ENCODE measurements at regions not wholly inside any gene's neighbourhood (a gene's known extent, or its start where the extent isn't known, plus 50 kb on each side); places are given as distances from the start of the nearest gene placed in this dataset.

GRCh38 chr14:96979611-96980074 is 182.5 kb downstream of the VRK1 start:
- Histone ChIP-seq H3K27ac (no peak overlapping the region), H3K9me3 (no peaks in the 10 kb centered on the region), H3K4me1 (no peaks in the 10 kb centered on the region), H3K4me3 (replicated peaks in 1 of 3) (no peak overlapping the region), H3K27me3 (no peaks in the 10 kb centered on the region), H3K36me3 (no peaks in the 10 kb centered on the region)
- WGBS, 2 donors, result 59 to 62% methylated on average over 12 of the region's 12 CpGs
- intact Hi-C loops (cut with DNase I), result no loop called here
- TF ChIP-seq CTCF (IDR thresholded peaks at IDR 0.05) (no peak), POLR2A (IDR thresholded peaks at IDR 0.05) (no peak)
- no peak for DNase-seq

DNA sequence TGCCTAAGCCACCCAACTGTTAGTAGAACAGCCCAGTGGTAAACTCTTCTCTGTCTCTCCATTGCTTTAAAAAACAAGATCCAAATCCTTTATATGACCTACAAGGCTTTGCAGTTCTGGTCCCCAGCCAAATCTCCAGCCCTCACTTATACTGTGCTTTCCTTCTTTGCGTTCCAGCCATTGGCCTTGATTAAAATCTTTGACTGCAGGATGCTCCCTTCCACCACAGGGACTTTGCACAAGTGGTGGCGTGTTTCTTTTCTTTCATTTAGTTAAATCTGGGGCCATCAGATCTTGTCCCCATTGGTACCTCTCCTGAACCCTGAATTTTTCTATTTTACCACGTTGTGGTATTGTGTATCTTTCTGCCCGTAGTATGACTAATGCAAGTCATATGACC is 183.7 kb downstream of the VRK1 start:
- no peak overlapping the region for H3K4me3 ChIP-seq (replicated peaks in 1 of 3)
- no peak for TF ChIP-seq POLR2A (IDR thresholded peaks at IDR 0.05)
- TF ChIP-seq CTCF (IDR thresholded peaks at IDR 0.05), result no peak

DNA sequence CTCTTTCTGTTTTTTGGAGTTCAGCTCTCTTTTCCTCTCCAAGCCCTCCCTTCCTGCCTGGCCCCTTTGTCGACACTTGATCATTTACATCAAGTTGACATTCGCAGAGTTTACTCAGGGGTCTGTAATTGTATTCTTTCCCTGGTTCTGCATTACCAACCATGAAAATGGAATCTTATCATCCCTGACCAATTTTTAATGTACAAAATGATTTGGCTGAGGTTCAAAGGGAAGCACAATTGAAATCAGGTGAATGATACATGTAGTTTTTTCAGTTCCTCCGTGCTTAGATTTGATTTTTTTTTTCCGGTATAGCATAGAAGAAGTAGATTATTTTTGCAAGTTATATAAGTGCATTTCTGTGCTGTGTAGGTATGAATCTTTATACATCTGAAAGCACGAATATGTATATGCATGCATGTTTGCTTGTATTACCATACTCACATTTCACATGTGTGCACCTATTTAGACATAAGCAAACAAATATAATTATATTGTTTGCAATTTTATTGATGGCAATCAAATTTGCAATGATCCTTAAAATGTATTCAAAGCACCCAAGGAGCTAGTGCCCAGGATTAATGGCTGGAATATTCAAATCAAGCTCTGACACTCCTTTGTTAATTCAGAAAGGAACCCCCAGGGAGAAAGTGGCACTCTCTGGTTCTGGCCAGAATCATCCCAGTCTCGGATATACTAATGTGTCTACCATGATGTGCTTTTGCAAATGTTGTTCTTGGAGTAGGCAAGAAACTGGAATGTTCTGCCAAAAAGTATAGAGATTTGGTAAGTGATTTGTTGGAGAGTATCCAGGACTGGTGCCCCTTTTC is 189.3 kb downstream of the VRK1 start:
- no peak for DNase-seq
- Histone ChIP-seq H3K36me3 (no peaks in the 10 kb centered on the region), H3K27ac (no peak overlapping the region), H3K4me3 (replicated peaks in 1 of 3) (no peak overlapping the region), H3K4me1 (no peaks in the 10 kb centered on the region), H3K9me3 (no peaks in the 10 kb centered on the region), H3K27me3 (no peaks in the 10 kb centered on the region)
- intact Hi-C loops (cut with DNase I), result no loop called here
- TF ChIP-seq CTCF (IDR thresholded peaks at IDR 0.05) (no peak), POLR2A (IDR thresholded peaks at IDR 0.05) (no peak)
- WGBS, 2 donors, result 62 to 63% methylated on average over 6 of the region's 6 CpGs

More for the DNA sequence above, 183.7 kb downstream of the VRK1 start:
- no peak overlapping the region for H3K27ac ChIP-seq
- H3K9me3 ChIP-seq, result no peaks in the 10 kb centered on the region
- 84 to 90% methylated on average over 4 of the region's 4 CpGs for WGBS, 2 donors
- no peak for DNase-seq
- H3K36me3 ChIP-seq, result no peaks in the 10 kb centered on the region
- no peaks in the 10 kb centered on the region for H3K27me3 ChIP-seq
- intact Hi-C loops (cut with DNase I), result no loop called here
- H3K4me1 ChIP-seq, result no peaks in the 10 kb centered on the region

GRCh38 chr14:96987086-96987474 is 189.9 kb downstream of the VRK1 start:
- no peaks in the 10 kb centered on the region for H3K27me3 ChIP-seq

More at GRCh38 chr14:96987086-96987474, 189.9 kb downstream of the VRK1 start:
- TF ChIP-seq CTCF (IDR thresholded peaks at IDR 0.05) (no peak), POLR2A (IDR thresholded peaks at IDR 0.05) (no peak)
- WGBS, 2 donors, result 63 to 66% methylated on average over 6 of the region's 6 CpGs
- H3K27ac ChIP-seq, result no peak overlapping the region
- no peak overlapping the region for H3K4me3 ChIP-seq (replicated peaks in 1 of 3)
- no peaks in the 10 kb centered on the region for H3K4me1 ChIP-seq
- no peaks in the 10 kb centered on the region for H3K9me3 ChIP-seq
- DNase-seq, result no peak
- no peaks in the 10 kb centered on the region for H3K36me3 ChIP-seq
- intact Hi-C loops (cut with DNase I), result no loop called here
